Kidney (tissue), 13 donors: ENCODE measurements at regions not wholly inside any gene's neighbourhood (a gene's known extent, or its start where the extent isn't known, plus 50 kb on each side); places are given as distances from the start of the nearest gene placed in this dataset.

ENCODE experiments used
- DNase-seq, 5 donors: peaks; one replicate each; pipeline ENCODE4 v3.0.0-alpha.2; 2013 to 2020
- FAIRE-seq: peaks from 2 replicates; lab custom pipeline; 2012; peaks lifted over from hg19 to GRCh38; lab: Jason Lieb, UNC
- H3K27ac ChIP-seq, 2 donors: one replicate each; pipeline ENCODE4 v1.7.0; 2013; ENCODE audit warnings: low read depth in 2 of 2, low read length in 2 of 2, inconsistent platforms in 1 of 2
- H3K27me3 ChIP-seq: one replicate; pipeline ENCODE4 v1.7.1; 2013; ENCODE audit warnings: low read length, inconsistent platforms; ENCODE audit not compliant: control insufficient read depth, insufficient read depth
- H3K36me3 ChIP-seq, 3 donors: one replicate each; pipeline versions ENCODE4 v1.7.0 to v1.7.1; 2013; ENCODE audit warnings: low read length in 3 of 3, control low read depth in 1 of 3, inconsistent platforms in 1 of 3; ENCODE audit not compliant: insufficient read depth in 3 of 3, control insufficient read depth in 2 of 3
- H3K4me1 ChIP-seq, 3 donors: one replicate each; pipeline versions ENCODE4 v1.7.0 to v1.7.1; 2013; ENCODE audit warnings: low read length in 3 of 3, inconsistent platforms in 1 of 3, low read depth in 1 of 3; ENCODE audit not compliant: control insufficient read depth in 2 of 3, insufficient read depth in 2 of 3
- H3K4me3 ChIP-seq, 3 donors: one replicate each; pipeline versions ENCODE4 v1.7.0 to v1.8.1; 2013; ENCODE audit warnings: low read length in 3 of 3, control low read depth in 1 of 3, inconsistent platforms in 1 of 3
- H3K9ac ChIP-seq, 3 donors: one replicate each; pipeline versions ENCODE4 v1.7.0 to v1.7.1; 2013; ENCODE audit warnings: low read length in 3 of 3, control low read depth in 1 of 3, inconsistent platforms in 1 of 3
- H3K9me3 ChIP-seq, 3 donors: one replicate each; pipeline versions ENCODE4 v1.7.0 to v1.7.1; 2013; ENCODE audit warnings: low read length in 3 of 3, control low read depth in 1 of 3, inconsistent platforms in 1 of 3; ENCODE audit not compliant: control insufficient read depth in 2 of 3, insufficient read depth in 1 of 3
- intact Hi-C: fragments of 100-400 bp; cut with DNase I; formaldehyde crosslinking; loops from one replicate; pipeline ENCODE4 v1.11.1; 2022
- TF ChIP-seq, protein P1 (sequence below): IDR thresholded peaks from 3 replicates; pipeline ENCODE4 v1.5.1; 2012; ENCODE audit warnings: mild to moderate bottlenecking, moderate library complexity, borderline replicate concordance; ENCODE audit not compliant: insufficient read depth; ENCODE audit errors: extremely low read depth
- donor health status: control.
- donor health status: control.
- donor health status: control.
- donor health status: control.
- donor health status: control.
- donor health status: DM: yes; HTN: yes; CAD: no.
- donor health status: Normal renal cell carcinoma (clear cell type).

DNA sequence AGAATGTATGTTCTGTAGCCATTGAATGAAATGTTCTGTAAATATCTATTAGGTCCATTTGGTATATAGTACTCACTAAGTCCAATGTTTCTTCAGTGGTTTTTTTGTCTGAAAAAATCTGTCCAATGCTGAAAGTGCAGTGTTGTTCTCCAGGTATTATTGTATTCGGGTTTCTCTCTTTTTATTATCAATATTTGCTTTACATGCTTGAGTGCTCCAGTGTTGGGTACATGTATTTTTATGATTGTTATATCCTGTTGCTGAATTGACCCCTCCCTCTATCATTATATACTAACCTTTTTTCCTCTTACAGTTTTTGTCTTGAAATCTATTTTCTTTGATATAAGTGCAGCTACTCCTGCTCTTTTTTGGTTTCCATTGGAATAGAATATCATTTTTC is 382.2 kb downstream of the CCER1 start:
- Histone ChIP-seq H3K4me1 (no peaks in the 10 kb centered on the region), H3K4me3 (no peak overlapping the region), H3K36me3 (no peaks in the 10 kb centered on the region), H3K9me3 (no peaks in the 10 kb centered on the region), H3K27me3 (no peaks in the 10 kb centered on the region), H3K9ac (no peak overlapping the region), H3K27ac (no peak overlapping the region)
- intact Hi-C loops, result no loop called here
- no peak for DNase-seq
- FAIRE-seq, result no peak
- TF ChIP-seq, protein P1, sequence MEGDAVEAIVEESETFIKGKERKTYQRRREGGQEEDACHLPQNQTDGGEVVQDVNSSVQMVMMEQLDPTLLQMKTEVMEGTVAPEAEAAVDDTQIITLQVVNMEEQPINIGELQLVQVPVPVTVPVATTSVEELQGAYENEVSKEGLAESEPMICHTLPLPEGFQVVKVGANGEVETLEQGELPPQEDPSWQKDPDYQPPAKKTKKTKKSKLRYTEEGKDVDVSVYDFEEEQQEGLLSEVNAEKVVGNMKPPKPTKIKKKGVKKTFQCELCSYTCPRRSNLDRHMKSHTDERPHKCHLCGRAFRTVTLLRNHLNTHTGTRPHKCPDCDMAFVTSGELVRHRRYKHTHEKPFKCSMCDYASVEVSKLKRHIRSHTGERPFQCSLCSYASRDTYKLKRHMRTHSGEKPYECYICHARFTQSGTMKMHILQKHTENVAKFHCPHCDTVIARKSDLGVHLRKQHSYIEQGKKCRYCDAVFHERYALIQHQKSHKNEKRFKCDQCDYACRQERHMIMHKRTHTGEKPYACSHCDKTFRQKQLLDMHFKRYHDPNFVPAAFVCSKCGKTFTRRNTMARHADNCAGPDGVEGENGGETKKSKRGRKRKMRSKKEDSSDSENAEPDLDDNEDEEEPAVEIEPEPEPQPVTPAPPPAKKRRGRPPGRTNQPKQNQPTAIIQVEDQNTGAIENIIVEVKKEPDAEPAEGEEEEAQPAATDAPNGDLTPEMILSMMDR, result no peak

DNA sequence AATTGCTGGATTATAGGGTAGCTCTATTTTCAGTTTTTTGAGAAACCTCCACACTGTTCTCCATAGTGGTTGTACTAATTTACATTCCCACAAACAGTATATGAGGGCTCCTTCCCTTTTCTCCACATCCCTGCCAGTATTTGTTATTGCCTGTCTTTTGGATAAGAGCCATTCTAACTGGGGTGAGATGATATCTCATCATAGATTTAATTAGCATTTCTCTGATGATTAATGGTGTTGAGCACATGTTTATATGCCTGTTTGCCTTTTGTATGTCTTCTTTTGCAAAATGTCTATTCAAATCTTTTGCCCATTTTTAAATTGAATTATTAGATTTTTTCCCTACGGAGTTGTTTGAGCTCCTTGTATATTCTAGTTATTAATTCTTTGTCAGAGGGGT is 385.3 kb downstream of the CCER1 start:
- H3K27me3 ChIP-seq, result no peaks in the 10 kb centered on the region
- no peaks in the 10 kb centered on the region for H3K36me3 ChIP-seq
- no peaks in the 10 kb centered on the region for H3K4me1 ChIP-seq
- no peaks in the 10 kb centered on the region for H3K9me3 ChIP-seq
- TF ChIP-seq, protein P1, result no peak
- DNase-seq (no peak), FAIRE-seq (no peak)
- intact Hi-C loops, result no loop called here
- no peak overlapping the region for H3K9ac ChIP-seq
- H3K4me3 ChIP-seq, result no peak overlapping the region
- no peak overlapping the region for H3K27ac ChIP-seq

DNA sequence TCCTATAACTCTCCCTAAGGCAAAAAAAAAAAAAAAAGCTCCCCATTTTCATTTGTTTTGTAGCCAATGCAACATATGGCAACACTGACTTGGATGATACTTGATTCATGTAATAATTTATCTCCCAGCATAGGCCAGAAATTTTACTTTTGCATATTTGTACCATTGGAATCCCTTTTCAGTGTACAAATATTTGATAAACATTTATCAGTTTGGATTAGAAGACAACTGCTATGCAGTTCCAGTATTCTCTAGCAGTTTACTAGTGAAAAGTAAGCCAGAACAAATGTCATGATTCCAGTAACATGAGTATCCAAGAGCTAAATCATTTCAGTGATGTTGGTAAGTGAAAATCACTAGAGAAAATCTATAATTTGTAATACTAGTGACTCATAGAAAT is 392.3 kb downstream of the CCER1 start:
- FAIRE-seq, result no peak

More for the DNA sequence above, 392.3 kb downstream of the CCER1 start:
- H3K27ac ChIP-seq, result no peak overlapping the region
- no peaks in the 10 kb centered on the region for H3K36me3 ChIP-seq
- H3K4me3 ChIP-seq, result no peak overlapping the region
- intact Hi-C loops, result no loop called here
- H3K9me3 ChIP-seq, result no peaks in the 10 kb centered on the region
- H3K9ac ChIP-seq, result no peak overlapping the region
- H3K4me1 ChIP-seq, result no peaks in the 10 kb centered on the region
- H3K27me3 ChIP-seq, result no peaks in the 10 kb centered on the region
- TF ChIP-seq, protein P1, result no peak
- no peak for DNase-seq
